ENCODE measurements at regions not wholly inside any gene's neighbourhood (a gene's known extent, or its start where the extent isn't known, plus 50 kb on each side); places are given as distances from the start of the nearest gene placed in this dataset.

- H3K4me3 ChIP-seq (ENCODE audit: low read depth in 1 of 3, low read length in 3 of 3), result no peak overlapping the region
- TF ChIP-seq HNF4G (IDR thresholded peaks at IDR 0.05), result no peak
- no peak for TF ChIP-seq FOXA1 (IDR thresholded peaks at IDR 0.05)
- TF ChIP-seq ZBTB33 (IDR thresholded peaks at IDR 0.05), result no peak
- TF ChIP-seq CTCF (IDR thresholded peaks at IDR 0.05; ENCODE audit: low read depth, low read length, missing input control), result no peak
- TF ChIP-seq YY1 (IDR thresholded peaks at IDR 0.05), result no peak
- TF ChIP-seq TAF1 (conservative IDR thresholded peaks at IDR 0.05), result no peak
- TF ChIP-seq SP1 (IDR thresholded peaks at IDR 0.05), result no peak
- no peak for TF ChIP-seq ATF3 (IDR thresholded peaks at IDR 0.05)
- TF ChIP-seq HNF4A (conservative IDR thresholded peaks at IDR 0.05), result no peak
- no peak for TF ChIP-seq NR2F2 (IDR thresholded peaks at IDR 0.05)
- no peak for TF ChIP-seq REST (IDR thresholded peaks at IDR 0.05)
- TF ChIP-seq EGR1 (IDR thresholded peaks at IDR 0.05; ENCODE audit: low read depth in 2 of 2), result no peak
- 97% methylated on average over 12 of the region's 12 CpGs for WGBS
- H3K9ac ChIP-seq (ENCODE audit: low read depth in 1 of 2, low read length in 2 of 2), result no peak overlapping the region
- H3K27ac ChIP-seq (ENCODE audit: low read depth in 1 of 2, low read length in 2 of 2), result no peak overlapping the region
- DNase-seq (ENCODE audit: low spot score), result no peak
- no peaks in the 10 kb centered on the region for H3K36me3 ChIP-seq (ENCODE audit: control insufficient read depth in 4 of 4, insufficient read depth in 3 of 4, low read depth in 1 of 4, low read length in 3 of 4)
- no peaks in the 10 kb centered on the region for H3K4me1 ChIP-seq (ENCODE audit: control insufficient read depth in 4 of 4, insufficient read depth in 4 of 4, low read length in 3 of 4)
- H3K9me3 ChIP-seq (ENCODE audit: control insufficient read depth in 4 of 4, low read length in 3 of 4), result no peaks in the 10 kb centered on the region
- no peaks in the 10 kb centered on the region for H3K27me3 ChIP-seq (ENCODE audit: control insufficient read depth in 4 of 4, insufficient read depth in 4 of 4, low read length in 3 of 4)
Observed at GRCh38 chr21:38622081-38622826, 124.0 kb upstream of the ERG start.

GRCh38 chr21:38622827-38623209 is 124.5 kb upstream of the ERG start:
- Histone ChIP-seq H3K9me3 (ENCODE audit: control insufficient read depth in 4 of 4, low read length in 3 of 4) (no peaks in the 10 kb centered on the region), H3K27ac (ENCODE audit: low read depth in 1 of 2, low read length in 2 of 2) (no peak overlapping the region), H3K36me3 (ENCODE audit: control insufficient read depth in 4 of 4, insufficient read depth in 3 of 4, low read depth in 1 of 4, low read length in 3 of 4) (no peaks in the 10 kb centered on the region), H3K27me3 (ENCODE audit: control insufficient read depth in 4 of 4, insufficient read depth in 4 of 4, low read length in 3 of 4) (no peaks in the 10 kb centered on the region), H3K9ac (ENCODE audit: low read depth in 1 of 2, low read length in 2 of 2) (no peak overlapping the region), H3K4me1 (ENCODE audit: control insufficient read depth in 4 of 4, insufficient read depth in 4 of 4, low read length in 3 of 4) (no peaks in the 10 kb centered on the region), H3K4me3 (ENCODE audit: low read depth in 1 of 3, low read length in 3 of 3) (no peak overlapping the region)
- DNase-seq (ENCODE audit: low spot score), result no peak
- TF ChIP-seq MAX (IDR thresholded peaks at IDR 0.05) (no peak), FOXA2 (IDR thresholded peaks at IDR 0.05) (no peak), EGR1 (IDR thresholded peaks at IDR 0.05; ENCODE audit: low read depth in 2 of 2) (no peak)
- WGBS, result 49% methylated on average over 2 of the region's 2 CpGs

All from liver (tissue), 8 donors.